Astrocyte (in vitro differentiated cells and primary cell): ENCODE measurements at regions not wholly inside any gene's neighbourhood (a gene's known extent, or its start where the extent isn't known, plus 50 kb on each side); places are given as distances from the start of the nearest gene placed in this dataset.

Experiments used
- DNase-seq: peaks from one replicate; pipeline ENCODE4 v3.0.0-alpha.2; 2010; ENCODE audit warnings: low read depth
- FAIRE-seq: peaks from 2 replicates; lab custom pipeline; 2011; peaks lifted over from hg19 to GRCh38; lab: Jason Lieb, UNC
- H2AFZ ChIP-seq: 2 replicates; pipeline ENCODE4 v1.6.0; 2012; ENCODE audit warnings: low read depth, low read length, inconsistent platforms
- H3K27ac ChIP-seq: 2 replicates; pipeline ENCODE4 v1.5.1; 2011; ENCODE audit warnings: low read depth, low read length, inconsistent platforms
- H3K27me3 ChIP-seq: 2 replicates; pipeline ENCODE4 v1.6.0; 2011; ENCODE audit warnings: low read length, inconsistent platforms; ENCODE audit not compliant: insufficient read depth
- H3K36me3 ChIP-seq: 2 replicates; pipeline ENCODE4 v1.5.1; 2011; ENCODE audit warnings: low read length, inconsistent platforms; ENCODE audit not compliant: insufficient read depth
- H3K4me1 ChIP-seq: 2 replicates; pipeline ENCODE4 v1.5.1; 2011; ENCODE audit warnings: low read length, inconsistent platforms; ENCODE audit not compliant: insufficient read depth
- H3K4me2 ChIP-seq: 2 replicates; pipeline ENCODE4 v1.6.0; 2012; ENCODE audit warnings: low read length, inconsistent platforms
- H3K4me3 ChIP-seq: 2 replicates; pipeline ENCODE4 v1.5.1; 2011; ENCODE audit warnings: low read depth, mild to moderate bottlenecking, low read length, inconsistent platforms; ENCODE audit not compliant: insufficient read depth
- H3K79me2 ChIP-seq: 2 replicates; pipeline ENCODE4 v1.6.0; 2012; ENCODE audit warnings: mild to moderate bottlenecking, low read length, inconsistent platforms; ENCODE audit not compliant: insufficient read depth
- H3K9ac ChIP-seq: 2 replicates; pipeline ENCODE4 v1.6.0; 2012; ENCODE audit warnings: mild to moderate bottlenecking, low read length, inconsistent platforms
- H3K9me3 ChIP-seq: 2 replicates; pipeline ENCODE4 v1.5.1; 2012; ENCODE audit warnings: low read depth, mild to moderate bottlenecking, low read length, inconsistent platforms; ENCODE audit not compliant: insufficient read depth
- H4K20me1 ChIP-seq: 2 replicates; pipeline ENCODE4 v1.6.0; 2012; ENCODE audit warnings: low read length, inconsistent platforms; ENCODE audit not compliant: insufficient read depth
- H3K27ac Mint-ChIP-seq: one replicate; pipeline ENCODE4 v1.8.0; 2021; ENCODE audit warnings: mild to moderate bottlenecking, mixed read lengths; ENCODE audit not compliant: unreplicated experiment
- H3K27me3 Mint-ChIP-seq: one replicate; pipeline ENCODE4 v1.8.0; 2021; ENCODE audit warnings: low read depth, mixed read lengths; ENCODE audit not compliant: unreplicated experiment
- H3K36me3 Mint-ChIP-seq: one replicate; pipeline ENCODE4 v1.8.0; 2021; ENCODE audit warnings: low read depth, mixed read lengths; ENCODE audit not compliant: unreplicated experiment
- H3K4me1 Mint-ChIP-seq: one replicate; pipeline ENCODE4 v1.8.0; 2021; ENCODE audit warnings: low read depth, mixed read lengths; ENCODE audit not compliant: unreplicated experiment
- H3K4me3 Mint-ChIP-seq: one replicate; pipeline ENCODE4 v1.8.0; 2021; ENCODE audit warnings: mild to moderate bottlenecking, moderate library complexity, mixed read lengths; ENCODE audit not compliant: unreplicated experiment
- H3K9me3 Mint-ChIP-seq: one replicate; pipeline ENCODE4 v1.8.0; 2021; ENCODE audit warnings: mild to moderate bottlenecking, mixed read lengths; ENCODE audit not compliant: unreplicated experiment
- EZH2 ChIP-seq: IDR thresholded peaks from 2 replicates; pipeline ENCODE4 v1.6.1; 2012; ENCODE audit warnings: mild to moderate bottlenecking, low read length, inconsistent platforms; ENCODE audit not compliant: insufficient read depth
- TF ChIP-seq, protein P1 (sequence below): IDR thresholded peaks from 2 replicates; pipeline ENCODE4 v1.5.1; 2011; ENCODE audit warnings: low read depth, mild to moderate bottlenecking, inconsistent platforms, low read length, moderate library complexity; ENCODE audit not compliant: insufficient read depth

DNA sequence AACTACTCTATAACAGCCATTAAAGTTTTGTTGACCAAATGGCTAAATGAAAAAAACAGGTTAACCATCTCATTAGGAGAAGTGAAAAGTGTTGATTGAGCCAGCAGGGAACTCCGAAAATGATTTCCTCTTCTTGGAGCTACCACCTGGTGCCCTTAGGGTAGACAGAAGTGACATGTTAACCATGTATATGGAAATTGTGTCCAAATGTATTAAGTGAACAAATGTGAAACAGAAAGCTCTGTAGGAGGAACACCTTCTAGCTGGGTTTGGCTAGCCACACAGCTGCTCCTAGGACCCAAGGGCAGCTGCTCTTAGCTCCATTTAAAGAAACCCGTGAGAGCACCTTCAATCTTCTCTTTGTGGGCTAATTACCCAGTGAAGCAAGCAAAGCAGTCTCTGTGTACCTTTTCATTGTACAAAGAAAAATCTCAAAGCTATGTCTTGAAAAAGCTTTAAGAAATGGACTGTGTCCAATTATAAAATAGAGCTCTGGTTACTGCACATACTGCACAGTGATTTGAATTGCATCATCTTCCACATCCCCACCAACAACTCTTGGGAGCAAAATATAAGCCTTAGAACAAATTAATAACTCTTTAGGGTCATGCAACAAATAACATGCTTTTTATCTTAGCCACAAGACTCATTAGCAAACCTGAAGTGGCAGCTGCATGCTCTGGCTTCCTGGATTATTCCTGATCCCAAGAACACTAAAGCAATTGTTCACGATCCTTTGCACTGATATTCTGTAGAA, 59.2 kb upstream of the PARM1 start:
- Mint-ChIP-seq H3K27ac (peak overlapping the region; percentile 47), H3K4me1 (no peaks in the 10 kb centered on the region), H3K9me3 (no peaks in the 10 kb centered on the region), H3K27me3 (no peaks in the 10 kb centered on the region), H3K4me3 (no peak overlapping the region), H3K36me3 (no peaks in the 10 kb centered on the region)
- no peak for TF ChIP-seq EZH2
- TF ChIP-seq, protein P1, sequence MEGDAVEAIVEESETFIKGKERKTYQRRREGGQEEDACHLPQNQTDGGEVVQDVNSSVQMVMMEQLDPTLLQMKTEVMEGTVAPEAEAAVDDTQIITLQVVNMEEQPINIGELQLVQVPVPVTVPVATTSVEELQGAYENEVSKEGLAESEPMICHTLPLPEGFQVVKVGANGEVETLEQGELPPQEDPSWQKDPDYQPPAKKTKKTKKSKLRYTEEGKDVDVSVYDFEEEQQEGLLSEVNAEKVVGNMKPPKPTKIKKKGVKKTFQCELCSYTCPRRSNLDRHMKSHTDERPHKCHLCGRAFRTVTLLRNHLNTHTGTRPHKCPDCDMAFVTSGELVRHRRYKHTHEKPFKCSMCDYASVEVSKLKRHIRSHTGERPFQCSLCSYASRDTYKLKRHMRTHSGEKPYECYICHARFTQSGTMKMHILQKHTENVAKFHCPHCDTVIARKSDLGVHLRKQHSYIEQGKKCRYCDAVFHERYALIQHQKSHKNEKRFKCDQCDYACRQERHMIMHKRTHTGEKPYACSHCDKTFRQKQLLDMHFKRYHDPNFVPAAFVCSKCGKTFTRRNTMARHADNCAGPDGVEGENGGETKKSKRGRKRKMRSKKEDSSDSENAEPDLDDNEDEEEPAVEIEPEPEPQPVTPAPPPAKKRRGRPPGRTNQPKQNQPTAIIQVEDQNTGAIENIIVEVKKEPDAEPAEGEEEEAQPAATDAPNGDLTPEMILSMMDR, result no peak
- Histone ChIP-seq H4K20me1 (no peaks in the 10 kb centered on the region), H3K27me3 (no peaks in the 10 kb centered on the region), H2AFZ (no peak overlapping the region), H3K36me3 (no peaks in the 10 kb centered on the region), H3K4me2 (no peak overlapping the region), H3K9me3 (no peaks in the 10 kb centered on the region), H3K4me3 (no peak overlapping the region), H3K4me1 (no peaks in the 10 kb centered on the region), H3K9ac (no peak overlapping the region), H3K27ac (no peak overlapping the region), H3K79me2 (no peaks in the 10 kb centered on the region)
- FAIRE-seq (no peak), DNase-seq (no peak)

DNA sequence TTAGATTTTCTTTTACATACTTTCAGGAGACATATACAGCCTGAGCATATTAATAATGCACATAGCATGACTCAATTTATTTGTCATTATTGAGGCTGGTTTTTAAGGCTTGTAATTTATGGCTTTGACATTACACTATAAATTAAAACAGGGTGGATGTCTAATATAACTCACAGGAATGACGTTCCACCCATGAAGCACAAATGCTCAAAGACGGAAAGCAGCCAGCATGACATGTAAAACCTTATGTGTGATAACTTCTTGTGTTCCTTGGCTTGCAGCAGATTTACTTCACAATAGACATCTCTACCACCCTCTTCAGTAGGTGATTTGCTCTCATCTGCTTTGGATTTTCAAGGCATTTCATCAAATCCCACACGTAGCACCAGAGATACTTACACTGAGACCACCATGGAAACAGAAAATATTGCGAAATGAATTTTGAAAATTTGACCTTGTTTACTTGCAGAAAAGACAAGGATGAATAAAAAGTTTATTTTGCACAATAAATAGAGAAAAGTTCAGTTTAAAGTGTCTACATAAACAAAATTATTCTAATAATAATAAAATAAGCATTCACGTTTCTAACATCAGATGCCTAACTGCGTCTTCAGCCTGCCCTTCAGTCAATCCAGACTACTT, 64.7 kb upstream of the BTC start:
- H4K20me1 ChIP-seq, result no peaks in the 10 kb centered on the region
- no peak overlapping the region for H3K4me2 ChIP-seq
- Mint-ChIP-seq H3K27me3 (peaks cover 3% of the 10 kb centered on the region), H3K36me3 (no peaks in the 10 kb centered on the region), H3K9me3 (peaks cover 2% of the 10 kb centered on the region), H3K4me1 (no peaks in the 10 kb centered on the region), H3K27ac (no peak overlapping the region), H3K4me3 (no peak overlapping the region)
- H3K36me3 ChIP-seq, result no peaks in the 10 kb centered on the region
- no peak overlapping the region for H3K4me3 ChIP-seq
- DNase-seq, result no peak
- H3K9me3 ChIP-seq, result no peaks in the 10 kb centered on the region
- no peak overlapping the region for H3K27ac ChIP-seq
- no peak overlapping the region for H2AFZ ChIP-seq
- no peaks in the 10 kb centered on the region for H3K4me1 ChIP-seq
- no peak overlapping the region for H3K9ac ChIP-seq
- no peaks in the 10 kb centered on the region for H3K79me2 ChIP-seq
- FAIRE-seq, result no peak
- TF ChIP-seq, protein P1, result no peak
- no peak for TF ChIP-seq EZH2
- H3K27me3 ChIP-seq, result no peaks in the 10 kb centered on the region

- Histone ChIP-seq H3K9ac (no peak overlapping the region), H2AFZ (no peak overlapping the region), H3K4me2 (no peak overlapping the region), H3K36me3 (no peaks in the 10 kb centered on the region), H3K27ac (no peak overlapping the region), H3K4me1 (no peaks in the 10 kb centered on the region), H3K4me3 (no peak overlapping the region), H3K27me3 (no peaks in the 10 kb centered on the region), H4K20me1 (no peaks in the 10 kb centered on the region), H3K79me2 (no peaks in the 10 kb centered on the region), H3K9me3 (no peaks in the 10 kb centered on the region)
- Mint-ChIP-seq H3K27me3 (peaks cover 3% of the 10 kb centered on the region), H3K4me1 (no peaks in the 10 kb centered on the region), H3K36me3 (no peaks in the 10 kb centered on the region), H3K27ac (no peak overlapping the region), H3K4me3 (no peak overlapping the region), H3K9me3 (peaks cover 4% of the 10 kb centered on the region)
- TF ChIP-seq EZH2, result no peak
- TF ChIP-seq, protein P1, result no peak
- FAIRE-seq (no peak), DNase-seq (peak; percentile 4)
Observed at GRCh38 chr4:74855879-74856278, 61.6 kb upstream of the BTC start.
